NOMO-1 (cell line): ENCODE measurements at regions not wholly inside any gene's neighbourhood (a gene's known extent, or its start where the extent isn't known, plus 50 kb on each side); places are given as distances from the start of the nearest gene placed in this dataset.
A peak's percentile ranks its signal among the peaks of the same experiment; 100 is the strongest.
"Not testable (repeated sequence)": the region's sequence is repeated elsewhere in the genome, so short reads cannot be mapped to it uniquely, and the experiment has no call there.

Experiments used
- DNase-seq, 2 experiments: peaks; one replicate each; lab custom pipeline; 2025; ENCODE audit not compliant: unreplicated experiment in 2 of 2; lab: John Stamatoyannopoulos, UW

DNA sequence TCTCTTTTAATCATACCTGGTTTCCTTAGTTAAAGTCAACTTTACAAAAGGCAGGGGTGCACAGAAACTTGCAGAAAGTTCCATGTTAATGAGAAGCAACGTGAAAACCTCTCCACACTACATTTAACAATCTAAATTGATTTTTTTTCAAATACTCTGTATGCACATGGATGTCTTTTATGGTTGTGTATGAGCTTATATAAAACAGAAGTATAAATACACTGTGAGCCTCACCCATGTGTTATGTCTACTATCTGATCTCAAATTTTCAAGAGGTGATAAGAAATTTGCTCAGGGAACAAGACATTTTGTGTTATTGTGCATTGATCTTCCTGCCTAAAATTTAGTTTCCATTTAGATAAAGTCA lies 617.6 kb downstream of the ADCYAP1 start:
- no peak for DNase-seq

DNA sequence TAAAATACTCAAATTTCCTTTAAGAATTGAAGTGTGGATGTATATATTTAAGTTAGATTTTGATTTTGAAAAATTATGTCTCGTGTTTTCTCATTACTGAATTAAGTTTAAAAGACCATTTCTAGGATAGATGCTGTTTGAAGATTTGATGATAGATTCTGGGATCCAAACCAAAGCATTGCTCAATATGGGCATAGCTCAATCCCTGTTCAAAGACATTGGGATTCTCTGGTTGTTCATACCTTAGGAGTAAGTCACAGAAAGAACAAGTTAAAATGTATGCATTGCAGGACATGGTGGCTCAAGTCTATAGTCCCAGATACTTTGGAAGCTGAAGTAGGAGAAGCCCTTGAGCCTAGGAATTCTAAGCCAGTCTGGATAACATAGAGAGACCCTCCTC lies 622.3 kb downstream of the ADCYAP1 start:
- DNase-seq: no peak

DNA sequence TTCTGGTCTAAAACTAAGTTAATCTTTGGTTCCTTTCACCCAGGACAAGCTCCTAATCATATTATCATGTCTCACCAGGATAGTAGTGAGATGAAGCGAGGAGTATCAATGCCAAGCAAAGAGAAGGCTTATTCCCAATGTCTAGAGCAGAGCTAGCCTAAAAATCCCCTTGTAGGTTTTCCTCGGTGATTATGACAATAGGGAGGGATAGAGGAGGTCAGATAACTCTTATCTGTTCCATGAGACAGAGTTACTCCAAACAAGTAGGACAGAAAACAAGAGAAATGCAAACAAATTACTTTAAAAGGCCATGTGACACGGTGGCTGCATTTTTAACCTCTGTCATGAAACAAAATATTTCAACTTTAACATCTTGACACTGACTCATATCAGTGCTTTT lies 623.1 kb downstream of the ADCYAP1 start:
- no peak for DNase-seq

- no peak for DNase-seq
These were observed 623.8 kb downstream of the ADCYAP1 start for GRCh38 chr18:1528447-1528846.

DNA sequence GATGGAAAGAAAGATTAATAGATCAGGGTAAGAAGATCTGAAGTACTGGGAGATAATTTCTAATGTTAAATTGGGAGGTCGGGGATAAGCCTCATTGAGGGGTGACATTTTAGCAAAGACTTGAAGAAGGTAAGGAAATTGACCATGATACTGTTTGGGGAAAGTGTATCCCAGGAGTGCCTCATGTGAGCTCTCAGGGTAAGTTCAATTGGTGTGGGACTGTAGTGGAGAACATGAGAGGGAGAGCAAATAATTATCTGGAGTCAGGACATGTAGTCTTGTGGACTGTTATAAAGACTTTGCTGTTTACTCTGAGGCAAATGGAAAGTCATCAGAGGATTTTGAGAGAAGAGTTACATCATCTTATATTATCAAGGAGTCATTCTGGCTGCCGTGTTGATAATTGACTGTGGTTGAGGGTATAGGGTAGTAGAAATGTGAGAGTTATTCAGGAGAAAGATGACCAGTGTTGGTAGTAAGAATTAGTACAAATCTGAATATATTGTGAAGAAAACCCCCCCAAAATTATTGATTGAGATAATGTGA lies 624.4 kb downstream of the ADCYAP1 start:
- DNase-seq: no peak

DNA sequence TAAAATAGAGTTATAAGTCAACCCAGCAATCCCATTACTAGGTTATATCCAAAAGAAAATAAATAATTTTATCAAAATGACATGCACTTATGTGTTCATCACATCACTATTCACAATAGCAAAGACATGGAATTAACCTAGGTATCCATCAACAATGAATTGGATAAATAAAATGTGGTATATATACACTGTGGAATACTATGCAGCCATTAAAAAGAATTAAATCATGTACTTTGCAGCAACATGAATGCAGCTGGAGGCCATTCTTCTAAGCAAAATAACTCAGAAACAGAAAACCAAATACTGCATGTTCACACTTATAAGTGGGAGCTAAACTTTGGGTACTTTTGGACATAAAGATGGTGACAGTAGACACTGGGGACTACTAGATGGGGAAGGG lies 626.0 kb downstream of the ADCYAP1 start:
- no peak for DNase-seq

- no peak for DNase-seq
These were observed 634.6 kb downstream of the ADCYAP1 start for GRCh38 chr18:1539276-1539675.

DNA sequence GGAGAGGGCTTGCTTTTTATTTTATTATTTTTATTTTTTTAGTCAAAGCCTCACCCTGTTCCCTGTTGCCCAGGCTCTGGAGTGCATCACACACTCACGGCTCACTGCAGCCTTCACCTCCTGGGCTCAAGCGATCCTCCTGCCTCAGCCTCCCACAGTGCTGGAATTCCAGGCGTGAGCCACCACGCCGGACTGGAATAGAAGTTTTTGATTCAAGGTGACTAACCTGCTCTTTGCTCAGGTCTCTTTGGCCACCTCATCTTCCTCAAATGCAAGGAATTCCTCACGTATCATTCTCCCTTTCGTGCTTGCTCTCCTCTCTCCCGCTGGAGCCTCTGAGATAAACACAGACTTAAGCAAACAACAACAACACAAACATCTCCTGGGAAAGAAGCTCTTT lies 636.8 kb downstream of the ADCYAP1 start:
- DNase-seq: no peak

DNA sequence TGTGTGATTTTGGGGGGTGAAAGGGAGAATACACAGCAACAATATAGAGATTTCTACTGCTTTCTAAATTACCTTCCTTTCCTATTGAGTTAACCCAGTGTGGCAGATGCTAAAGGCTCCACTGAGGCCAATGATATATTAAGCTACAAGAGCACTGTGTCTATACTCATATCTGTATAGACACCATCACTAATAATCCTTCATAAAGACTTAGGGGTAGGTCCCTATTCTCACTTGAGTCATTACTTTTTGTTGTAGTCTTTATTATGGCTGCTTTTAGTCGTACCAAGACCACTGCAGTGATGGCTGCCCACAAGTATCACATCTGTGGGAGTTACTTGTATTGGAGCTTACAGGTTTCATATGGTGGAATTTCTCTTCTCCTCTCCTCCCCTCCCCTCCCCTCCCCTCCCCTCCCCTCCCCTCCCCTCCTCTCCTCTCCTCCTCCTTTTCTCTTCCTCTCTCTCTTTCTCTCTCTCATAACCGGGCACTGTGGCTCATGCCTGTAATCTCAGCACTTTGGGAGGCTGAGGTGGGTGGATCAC lies 637.6 kb downstream of the ADCYAP1 start:
- DNase-seq: no peak

DNA sequence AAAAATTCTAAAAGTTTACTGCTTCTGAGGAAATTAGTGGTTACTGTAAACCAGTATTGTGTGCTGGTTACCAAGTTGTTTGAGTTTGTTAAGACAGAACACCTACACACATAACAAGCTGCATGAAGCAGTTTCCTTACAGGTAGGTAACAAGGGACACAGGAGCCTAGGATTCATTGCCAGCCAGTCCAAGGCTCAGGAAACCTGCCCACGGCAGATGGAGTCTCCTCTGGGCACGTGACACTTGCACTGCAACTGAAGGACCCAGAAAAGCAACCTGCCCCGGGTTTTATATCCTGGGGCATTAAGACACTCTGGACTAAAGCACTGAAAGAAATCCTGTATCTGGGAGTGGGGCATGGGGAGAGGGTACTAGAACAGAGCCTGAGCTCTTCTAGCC lies 639.3 kb downstream of the ADCYAP1 start:
- DNase-seq: no peak

- DNase-seq: not testable (repeated sequence)
These were observed 653.0 kb downstream of the ADCYAP1 start for GRCh38 chr18:1557711-1558110.

DNA sequence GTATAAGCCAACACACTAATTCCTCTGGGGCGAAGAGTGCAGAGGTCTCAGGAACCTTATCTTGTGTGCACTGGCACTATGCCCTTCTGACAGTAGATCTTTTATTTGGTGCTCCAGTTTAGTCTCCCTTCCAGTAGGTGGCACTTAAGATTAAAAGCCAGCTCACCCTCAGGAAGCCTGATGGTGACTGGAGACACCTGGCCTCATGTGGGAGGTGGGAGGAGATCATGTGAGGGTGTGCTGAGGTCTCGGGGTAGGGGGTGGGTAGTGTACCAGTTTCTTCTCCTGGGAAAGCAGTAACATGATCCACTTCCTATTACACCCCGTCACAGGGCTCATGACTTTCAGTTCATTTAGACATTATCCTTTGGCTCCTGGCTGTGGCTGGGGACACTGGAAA lies 654.9 kb downstream of the ADCYAP1 start:
- no peak for DNase-seq

GRCh38 chr18:1564793-1565192 lies 660.1 kb downstream of the ADCYAP1 start:
- DNase-seq: no peak

- DNase-seq: no peak
These were observed 666.5 kb downstream of the ADCYAP1 start for GRCh38 chr18:1571206-1571605.

- DNase-seq: no peak
These were observed 669.1 kb downstream of the ADCYAP1 start for GRCh38 chr18:1573732-1574131.

DNA sequence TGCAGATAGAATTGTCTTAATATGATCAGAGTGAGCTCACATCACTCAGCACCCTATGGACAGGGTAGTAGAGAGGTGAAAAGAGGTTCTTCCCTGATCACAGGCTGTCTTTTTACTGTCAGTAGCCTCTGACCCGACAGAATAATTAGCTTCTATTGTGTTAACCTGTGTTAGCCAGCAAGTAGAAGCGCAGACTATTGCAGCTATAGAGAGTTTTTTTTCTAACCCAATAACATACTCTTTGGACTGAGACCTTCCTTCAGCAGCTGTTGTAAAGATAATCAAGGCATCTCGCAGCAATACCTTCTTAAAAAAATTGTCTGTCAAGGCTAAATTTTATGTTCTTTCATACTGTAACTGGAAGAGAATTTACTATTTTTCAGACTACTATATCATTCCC lies 670.4 kb downstream of the ADCYAP1 start:
- DNase-seq: no peak

DNA sequence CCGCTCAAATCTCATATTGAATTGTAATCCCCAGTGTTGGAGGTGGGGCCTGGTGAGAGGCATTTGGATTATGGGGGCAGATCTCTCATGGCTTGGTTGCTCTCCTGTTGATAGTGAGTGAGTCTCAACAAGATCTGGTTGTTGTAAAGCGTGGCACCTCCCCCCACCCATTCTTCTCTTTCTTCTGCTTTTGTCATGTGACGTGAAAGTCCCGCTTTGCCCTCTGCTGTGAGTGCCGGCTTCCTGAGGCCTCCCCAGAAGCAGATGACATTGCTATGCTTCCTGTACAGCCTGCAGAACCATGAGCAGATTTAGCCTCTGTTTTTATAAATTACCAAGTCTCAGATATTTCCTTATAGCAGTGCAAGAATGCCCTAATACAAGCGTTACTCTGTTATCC lies 673.8 kb downstream of the ADCYAP1 start:
- DNase-seq: no peak

DNA sequence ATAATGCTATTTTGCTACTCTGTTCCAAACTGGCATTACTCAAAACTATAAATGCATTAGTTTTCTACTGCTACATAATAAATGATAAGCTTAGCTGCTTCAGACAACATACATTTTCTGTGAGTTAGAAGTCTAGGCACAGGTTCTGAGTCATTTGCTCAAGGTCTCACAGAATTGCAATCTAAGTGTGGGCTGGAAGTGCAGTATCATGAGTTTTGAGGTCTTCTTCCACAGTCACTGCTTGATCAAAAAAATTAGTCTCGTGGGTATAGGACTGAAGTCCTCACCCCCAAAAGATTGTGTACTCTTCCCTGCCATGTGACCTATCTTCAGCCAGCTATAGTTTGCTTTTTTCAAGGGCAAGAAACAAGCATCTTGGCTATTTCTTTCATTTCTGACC lies 676.9 kb downstream of the ADCYAP1 start:
- DNase-seq: no peak

- DNase-seq: peak; percentile 6 to 41
These were observed 681.3 kb downstream of the ADCYAP1 start for GRCh38 chr18:1585881-1586488.

DNA sequence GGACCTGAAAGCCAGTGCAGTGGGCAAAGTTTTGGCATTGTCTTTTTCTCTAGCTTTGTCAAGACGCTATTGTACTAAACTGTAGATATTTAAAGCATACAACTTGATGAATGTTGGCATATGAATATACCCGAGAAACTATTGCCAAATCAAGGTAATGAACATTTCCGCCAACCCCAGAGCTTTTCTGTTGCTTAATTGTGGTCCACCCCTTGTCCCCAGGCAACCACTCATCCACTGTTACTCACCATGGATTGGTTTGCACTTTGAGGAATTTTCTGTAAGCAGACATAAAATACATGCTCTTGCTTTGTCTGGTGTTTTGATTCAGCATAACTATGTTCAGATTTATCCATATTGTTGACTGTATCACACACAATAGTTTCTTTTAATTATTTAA lies 688.4 kb downstream of the ADCYAP1 start:
- no peak for DNase-seq

DNA sequence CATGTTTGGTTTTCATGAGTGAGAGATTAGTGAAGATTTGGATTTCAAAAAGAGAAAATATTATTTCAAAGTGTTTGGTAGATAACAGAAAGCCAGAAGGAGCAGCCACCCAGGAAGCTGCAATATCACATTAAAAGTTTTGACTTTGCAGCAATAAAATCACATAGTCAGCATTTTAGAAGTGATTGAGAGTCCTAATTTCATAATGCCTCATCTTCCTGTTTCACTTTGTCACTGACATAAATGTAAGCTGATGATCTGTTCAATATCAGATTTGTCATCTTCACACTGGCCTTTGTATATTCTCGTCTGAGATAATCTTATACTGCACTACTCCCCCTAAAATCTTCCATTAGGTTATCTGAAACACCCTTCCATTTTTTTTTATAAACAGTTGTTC lies 690.5 kb downstream of the ADCYAP1 start:
- no peak for DNase-seq

DNA sequence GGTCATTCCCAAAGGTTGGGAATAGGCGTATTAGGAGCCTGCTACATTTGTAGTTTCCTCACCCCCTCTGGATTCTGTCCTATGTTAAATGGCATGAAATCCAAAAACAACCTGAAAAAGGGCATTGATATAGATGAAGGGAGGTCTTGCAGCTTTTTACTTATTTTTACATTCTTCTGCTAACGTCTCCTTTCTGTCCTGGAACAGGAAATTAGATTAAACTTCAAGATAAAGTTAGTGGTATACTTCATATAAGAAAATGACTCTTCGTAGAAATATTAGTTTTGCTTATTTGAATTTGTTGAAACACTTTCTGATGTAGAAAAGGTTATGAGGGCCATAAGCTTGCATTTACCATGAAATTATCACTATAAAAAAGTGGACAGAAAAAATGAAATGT lies 694.5 kb downstream of the ADCYAP1 start:
- no peak for DNase-seq

DNA sequence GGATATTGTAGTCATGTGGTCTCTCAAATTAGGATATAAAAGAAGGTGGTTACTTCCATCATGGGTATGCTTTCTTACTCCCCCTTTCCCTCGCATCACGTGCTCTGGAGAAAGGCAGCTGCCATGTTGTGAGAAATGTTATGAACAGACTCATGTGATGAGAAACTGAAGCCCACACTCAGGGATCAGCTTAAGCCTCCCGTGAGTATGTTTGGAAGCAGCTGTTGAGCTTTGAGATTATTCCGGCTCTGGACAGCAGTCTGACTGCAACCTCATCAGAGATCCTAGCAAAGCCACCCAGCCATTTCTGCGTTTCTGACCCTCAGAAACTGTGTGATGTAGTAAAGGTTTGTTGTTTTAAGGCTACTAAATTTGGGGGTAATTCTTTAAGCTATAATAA lies 700.1 kb downstream of the ADCYAP1 start:
- no peak for DNase-seq
